Keratinocyte (primary cell): ENCODE measurements at regions not wholly inside any gene's neighbourhood (a gene's known extent, or its start where the extent isn't known, plus 50 kb on each side); places are given as distances from the start of the nearest gene placed in this dataset.

Experiments
- DNase-seq: peaks from one replicate; pipeline ENCODE4 v3.0.0-alpha.2; 2011; ENCODE audit warnings: low read depth, missing footprints, low spot score
- FAIRE-seq: peaks from 2 replicates; lab custom pipeline; 2011; peaks lifted over from hg19 to GRCh38; lab: Jason Lieb, UNC
- H2AFZ ChIP-seq: 2 replicates; pipeline ENCODE4 v1.6.0; 2012; ENCODE audit warnings: low read length, control low read depth, inconsistent platforms; ENCODE audit not compliant: control insufficient read depth
- H3K27ac ChIP-seq: 2 replicates; pipeline ENCODE4 v1.5.1; 2011; ENCODE audit warnings: low read length; ENCODE audit not compliant: control insufficient read depth, insufficient read depth
- H3K27me3 ChIP-seq: 3 replicates; pipeline ENCODE4 v1.6.0; 2011; ENCODE audit warnings: low read length; ENCODE audit not compliant: control insufficient read depth, insufficient read depth; ENCODE audit errors: extremely low read depth
- H3K36me3 ChIP-seq, 2 experiments: 2 replicates in 1 of 2; 3 replicates in 1 of 2; pipeline ENCODE4 v1.5.1; 2011; ENCODE audit warnings: low read length in 2 of 2, mild to moderate bottlenecking in 1 of 2; ENCODE audit not compliant: control insufficient read depth in 2 of 2, insufficient read depth in 2 of 2; ENCODE audit errors: extremely low read depth in 1 of 2
- H3K4me1 ChIP-seq: 3 replicates; pipeline ENCODE4 v1.5.1; 2011; ENCODE audit warnings: low read length; ENCODE audit not compliant: control insufficient read depth, insufficient read depth; ENCODE audit errors: extremely low read depth
- H3K4me2 ChIP-seq: 3 replicates; pipeline ENCODE4 v1.6.0; 2011; ENCODE audit warnings: low read depth, low read length; ENCODE audit not compliant: control insufficient read depth, insufficient read depth; ENCODE audit errors: extremely low read depth
- H3K4me3 ChIP-seq, 3 experiments: fragments of 200-600 bp in 1 of 3; sonication (generic) in 1 of 3; 2 replicates in 2 of 3; 3 replicates in 1 of 3; pipeline ENCODE4 v1.5.1; 2011 to 2016; ENCODE audit warnings: low read length in 3 of 3, mild to moderate bottlenecking in 3 of 3, control low read depth in 2 of 3, inconsistent platforms in 1 of 3, low read depth in 1 of 3, mixed read lengths in 1 of 3, mixed run types in 1 of 3, moderate library complexity in 1 of 3; ENCODE audit not compliant: control insufficient read depth in 2 of 3, insufficient read depth in 2 of 3; ENCODE audit errors: extremely low read depth in 1 of 3
- H3K79me2 ChIP-seq: 2 replicates; pipeline ENCODE4 v1.6.0; 2012; ENCODE audit warnings: low read length; ENCODE audit not compliant: control insufficient read depth, insufficient read depth
- H3K9ac ChIP-seq: 3 replicates; pipeline ENCODE4 v1.6.0; 2011; ENCODE audit warnings: low read length; ENCODE audit not compliant: control insufficient read depth, insufficient read depth; ENCODE audit errors: extremely low read depth
- H3K9me1 ChIP-seq: 3 replicates; pipeline ENCODE4 v1.6.0; 2011; ENCODE audit warnings: low read length; ENCODE audit not compliant: control insufficient read depth, insufficient read depth; ENCODE audit errors: extremely low read depth
- H3K9me3 ChIP-seq: 2 replicates; pipeline ENCODE4 v1.5.1; 2012; ENCODE audit warnings: low read depth, low read length; ENCODE audit not compliant: control insufficient read depth
- H4K20me1 ChIP-seq: 3 replicates; pipeline ENCODE4 v1.6.0; 2011; ENCODE audit warnings: low read length; ENCODE audit not compliant: control insufficient read depth, insufficient read depth; ENCODE audit errors: extremely low read depth
- EZH2 ChIP-seq: IDR thresholded peaks from one replicate; pipeline ENCODE4 v1.6.1; 2012; ENCODE audit warnings: inconsistent platforms, mild to moderate bottlenecking, low read length, moderate library complexity
- dilution Hi-C: fragments of 300-500 bp; cut with MboI; formaldehyde crosslinking; loops from one replicate; pipeline ENCODE4 v1.7.0; 2020; ENCODE audit warnings: low sequenced_read_pairs; ENCODE audit not compliant: extremely low pct_ligation_motif_present
- TF ChIP-seq, protein P1 (sequence below), 3 experiments: IDR thresholded peaks in 1 of 3; conservative IDR thresholded peaks in 1 of 3; optimal IDR thresholded peaks in 1 of 3; 2 replicates in 2 of 3; 3 replicates in 1 of 3; pipeline versions ENCODE3 to v1.5.1; 2011; ENCODE audit warnings: low read length in 3 of 3, mild to moderate bottlenecking in 3 of 3, moderate library complexity in 2 of 3, control low read depth in 1 of 3, inconsistent platforms in 1 of 3; ENCODE audit not compliant: insufficient read depth in 2 of 3; ENCODE audit errors: extremely low read depth in 1 of 3

DNA sequence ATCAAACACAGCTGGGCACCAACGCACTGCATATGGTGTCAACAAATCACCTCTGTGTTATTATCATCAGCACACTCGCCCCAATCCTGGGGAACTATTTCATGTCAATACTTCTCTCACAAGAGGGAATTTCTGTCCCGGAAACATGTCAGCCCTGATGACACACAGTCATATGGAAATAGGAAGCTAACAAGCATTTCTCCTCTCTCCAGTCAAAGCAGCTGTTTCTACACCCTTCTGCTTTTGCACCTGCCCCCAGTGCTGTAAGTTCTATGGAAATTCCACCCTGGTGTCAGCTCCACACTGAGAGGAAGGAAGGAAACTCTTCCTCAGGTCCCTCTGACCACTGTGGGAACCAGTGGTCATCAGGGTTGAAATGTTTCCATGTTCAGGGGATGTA is 447.6 kb upstream of the ID2 start:
- Histone ChIP-seq H3K9me1 (no peaks in the 10 kb centered on the region), H3K4me2 (no peak overlapping the region), H2AFZ (no peak overlapping the region), H3K4me3 (no peak overlapping the region), H3K27me3 (no peaks in the 10 kb centered on the region), H4K20me1 (no peaks in the 10 kb centered on the region), H3K4me1 (no peaks in the 10 kb centered on the region), H3K27ac (no peak overlapping the region), H3K9me3 (no peaks in the 10 kb centered on the region), H3K9ac (no peak overlapping the region), H3K79me2 (no peaks in the 10 kb centered on the region), H3K36me3 (no peaks in the 10 kb centered on the region)
- TF ChIP-seq EZH2, result no peak
- TF ChIP-seq, protein P1, sequence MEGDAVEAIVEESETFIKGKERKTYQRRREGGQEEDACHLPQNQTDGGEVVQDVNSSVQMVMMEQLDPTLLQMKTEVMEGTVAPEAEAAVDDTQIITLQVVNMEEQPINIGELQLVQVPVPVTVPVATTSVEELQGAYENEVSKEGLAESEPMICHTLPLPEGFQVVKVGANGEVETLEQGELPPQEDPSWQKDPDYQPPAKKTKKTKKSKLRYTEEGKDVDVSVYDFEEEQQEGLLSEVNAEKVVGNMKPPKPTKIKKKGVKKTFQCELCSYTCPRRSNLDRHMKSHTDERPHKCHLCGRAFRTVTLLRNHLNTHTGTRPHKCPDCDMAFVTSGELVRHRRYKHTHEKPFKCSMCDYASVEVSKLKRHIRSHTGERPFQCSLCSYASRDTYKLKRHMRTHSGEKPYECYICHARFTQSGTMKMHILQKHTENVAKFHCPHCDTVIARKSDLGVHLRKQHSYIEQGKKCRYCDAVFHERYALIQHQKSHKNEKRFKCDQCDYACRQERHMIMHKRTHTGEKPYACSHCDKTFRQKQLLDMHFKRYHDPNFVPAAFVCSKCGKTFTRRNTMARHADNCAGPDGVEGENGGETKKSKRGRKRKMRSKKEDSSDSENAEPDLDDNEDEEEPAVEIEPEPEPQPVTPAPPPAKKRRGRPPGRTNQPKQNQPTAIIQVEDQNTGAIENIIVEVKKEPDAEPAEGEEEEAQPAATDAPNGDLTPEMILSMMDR (optimal IDR thresholded peaks at IDR 0.05 in 1 of 3, IDR thresholded peaks at IDR 0.05 in 1 of 3, conservative IDR thresholded peaks at IDR 0.05 in 1 of 3; ENCODE audit: extremely low read depth in 1 of 3, insufficient read depth in 2 of 3, low read length in 3 of 3), result no peak
- FAIRE-seq, result no peak
- dilution Hi-C loops, result no loop called here
- no peak for DNase-seq

DNA sequence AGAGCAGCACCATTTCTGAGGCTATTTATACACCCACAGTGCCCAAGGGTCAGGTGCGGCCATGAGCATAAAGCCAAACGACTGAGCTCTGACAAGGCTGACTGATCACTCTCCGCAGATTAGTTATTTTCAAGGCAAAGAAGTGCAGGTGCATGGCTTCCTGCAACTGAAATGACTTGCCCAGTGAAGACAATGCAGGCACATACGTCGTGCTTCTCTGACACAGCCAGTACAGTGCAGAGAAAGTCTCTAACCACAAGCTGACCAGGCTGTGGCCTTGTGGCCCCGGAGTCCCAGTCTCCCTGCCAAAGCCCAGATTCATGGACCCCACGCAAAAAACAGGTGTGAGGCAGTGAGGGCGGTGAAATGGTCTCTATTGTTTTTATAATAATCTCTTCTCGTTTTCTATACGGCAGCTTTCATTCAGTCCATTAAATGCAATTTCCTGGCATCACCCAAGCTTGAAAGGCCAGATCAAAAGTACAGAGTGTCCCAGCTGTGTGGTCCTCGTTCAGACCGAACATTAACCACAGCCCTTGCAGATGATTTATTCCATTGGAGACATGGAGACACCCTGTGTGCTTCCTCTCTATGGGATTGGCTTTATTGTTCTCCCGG is 447.0 kb upstream of the ID2 start:
- Histone ChIP-seq H3K79me2 (no peaks in the 10 kb centered on the region), H4K20me1 (no peaks in the 10 kb centered on the region), H3K36me3 (no peaks in the 10 kb centered on the region), H2AFZ (no peak overlapping the region), H3K9me3 (no peaks in the 10 kb centered on the region), H3K4me1 (no peaks in the 10 kb centered on the region), H3K27ac (no peak overlapping the region), H3K4me3 (no peak overlapping the region), H3K9ac (no peak overlapping the region), H3K9me1 (no peaks in the 10 kb centered on the region), H3K4me2 (no peak overlapping the region), H3K27me3 (no peaks in the 10 kb centered on the region)
- dilution Hi-C loops, result no loop called here
- TF ChIP-seq, protein P1 (optimal IDR thresholded peaks at IDR 0.05 in 1 of 3, IDR thresholded peaks at IDR 0.05 in 1 of 3, conservative IDR thresholded peaks at IDR 0.05 in 1 of 3; ENCODE audit: extremely low read depth in 1 of 3, insufficient read depth in 2 of 3, low read length in 3 of 3), result no peak
- no peak for TF ChIP-seq EZH2
- DNase-seq (no peak), FAIRE-seq (no peak)
